GM21576 (cell line): ENCODE measurements at regions not wholly inside any gene's neighbourhood (a gene's known extent, or its start where the extent isn't known, plus 50 kb on each side); places are given as distances from the start of the nearest gene placed in this dataset.
"Not testable (repeated sequence)": the region's sequence is repeated elsewhere in the genome, so short reads cannot be mapped to it uniquely, and the experiment has no call there.

Experiments used
- ATAC-seq: cut with Tn5 transposase; IDR thresholded peaks from one replicate; pipeline ENCODE4 v1.9.1; 2021; ENCODE audit warnings: mild to moderate bottlenecking, moderate library complexity; ENCODE audit not compliant: unreplicated experiment

- ATAC-seq, result no peak
Observed at GRCh38 chr18:56284319-56284718, 354.1 kb downstream of the TXNL1 start.

DNA sequence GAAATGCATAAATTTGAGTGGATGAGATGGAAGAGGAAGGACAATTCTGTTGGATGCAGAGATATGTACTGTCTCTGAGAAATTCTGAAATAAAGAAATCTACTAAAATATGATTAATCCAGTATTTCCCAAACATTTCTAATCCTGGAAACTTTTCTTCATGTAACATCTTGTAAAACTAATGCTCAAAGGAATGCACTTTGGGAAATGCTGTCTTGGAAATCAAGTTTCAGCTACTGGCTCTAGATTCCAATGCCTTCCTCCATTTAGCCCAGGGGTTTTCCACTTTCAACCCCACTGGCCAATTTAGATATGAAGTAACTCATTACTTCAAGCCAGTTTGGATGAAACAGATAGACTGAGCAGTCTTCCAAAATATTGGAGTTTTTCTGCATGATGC lies 355.1 kb downstream of the TXNL1 start:
- no peak for ATAC-seq

DNA sequence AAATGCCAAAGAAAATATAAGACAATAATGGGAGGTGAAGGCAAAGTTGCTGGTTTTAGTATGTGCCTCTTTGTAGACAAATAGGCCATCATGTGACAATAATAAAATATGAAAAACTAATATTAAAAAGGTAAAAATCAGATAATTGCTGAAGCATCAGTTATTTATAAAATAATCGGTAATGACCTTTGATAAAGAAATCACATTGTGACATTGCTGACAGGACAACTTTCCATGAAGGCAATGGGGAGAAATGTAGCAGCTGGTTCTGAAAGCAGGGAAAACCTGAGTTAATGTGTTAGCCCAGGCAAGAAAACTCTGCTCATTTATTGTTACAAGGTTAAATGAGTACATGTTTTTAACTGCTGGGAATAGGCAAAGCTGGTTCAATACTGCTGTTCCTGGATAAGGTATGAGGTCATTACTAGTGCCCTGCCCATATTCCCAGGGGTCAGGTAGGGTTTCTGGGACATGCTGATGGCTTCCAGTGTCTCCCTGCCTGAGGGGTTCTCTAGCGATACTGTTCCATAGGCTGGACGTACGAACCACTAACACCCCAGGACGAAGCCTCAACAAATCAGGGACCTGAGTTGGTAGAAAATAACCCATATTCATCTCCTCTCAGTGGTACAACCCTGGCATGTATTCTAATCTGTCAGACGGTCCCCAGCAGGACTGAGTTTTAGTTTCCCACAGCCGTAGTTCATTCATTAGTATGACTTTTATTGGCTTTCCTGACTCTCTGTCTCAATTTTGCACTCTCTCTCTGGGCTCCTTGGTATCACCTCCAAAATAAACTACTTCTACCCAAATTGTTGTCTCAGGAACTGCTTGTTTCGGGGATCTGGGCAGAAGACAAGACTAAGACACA lies 355.9 kb downstream of the TXNL1 start:
- no peak for ATAC-seq

DNA sequence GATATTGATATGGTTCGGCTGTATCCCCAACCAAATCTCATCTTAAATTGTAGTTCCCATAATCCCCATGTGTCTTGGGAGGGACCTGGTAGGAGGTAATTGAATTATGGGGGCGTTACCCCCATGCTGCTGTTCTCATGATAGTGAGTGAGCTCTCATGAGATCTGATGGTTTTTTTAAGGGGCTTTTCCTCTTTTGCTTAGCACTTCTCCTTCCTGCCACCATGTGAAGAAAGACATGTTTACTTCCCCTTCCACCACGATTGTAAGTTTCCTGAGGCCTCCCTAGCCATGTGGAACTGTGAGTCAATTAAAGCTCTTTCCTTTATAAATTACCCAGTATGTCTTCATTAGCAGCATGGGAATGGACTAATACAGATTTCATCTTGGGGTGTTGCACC lies 358.6 kb downstream of the TXNL1 start:
- ATAC-seq, result not testable (repeated sequence)

- no peak for ATAC-seq
Observed at GRCh38 chr18:56278421-56279003, 359.9 kb downstream of the TXNL1 start.

DNA sequence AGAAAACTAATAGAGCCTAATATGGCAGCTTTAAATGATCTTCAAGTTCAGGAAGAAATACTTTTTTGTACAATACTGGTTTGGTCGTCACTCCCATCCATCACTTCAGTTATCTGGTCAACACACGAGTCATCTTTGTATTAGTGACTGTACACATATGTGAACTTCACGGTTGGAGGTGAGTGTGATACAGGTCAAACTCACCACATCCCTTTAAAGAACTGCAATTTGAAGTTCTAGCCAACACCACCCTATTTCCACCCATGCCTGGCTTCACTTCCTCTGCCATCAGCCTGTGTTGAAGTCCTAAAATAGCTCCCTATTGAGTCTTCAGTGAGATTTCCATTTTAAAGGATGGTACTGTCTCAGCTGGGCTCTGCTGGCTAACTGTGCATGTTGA lies 361.9 kb downstream of the TXNL1 start:
- no peak for ATAC-seq

GRCh38 chr18:56273541-56274219 lies 364.7 kb downstream of the TXNL1 start:
- no peak for ATAC-seq

- ATAC-seq, result no peak
Observed at GRCh38 chr18:56270671-56271250, 367.6 kb downstream of the TXNL1 start.

DNA sequence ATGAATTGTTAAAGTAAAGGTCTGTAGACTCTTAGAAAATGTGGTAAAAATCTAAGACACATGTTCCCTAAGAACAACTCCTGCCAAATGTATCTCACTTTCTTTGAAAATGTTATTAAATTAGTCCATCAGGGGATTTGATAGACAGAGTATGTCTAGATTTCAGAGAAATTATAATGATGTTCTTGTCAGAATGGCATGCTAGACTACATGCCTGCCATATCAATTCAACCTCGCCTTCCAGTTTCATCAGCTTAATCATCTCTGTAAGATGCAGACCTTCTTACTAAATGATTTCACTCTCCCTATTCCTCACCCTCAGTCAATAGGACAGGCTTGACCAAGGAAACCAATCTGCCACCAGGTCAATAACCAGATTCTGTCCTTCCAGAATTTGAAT lies 368.4 kb downstream of the TXNL1 start:
- no peak for ATAC-seq

DNA sequence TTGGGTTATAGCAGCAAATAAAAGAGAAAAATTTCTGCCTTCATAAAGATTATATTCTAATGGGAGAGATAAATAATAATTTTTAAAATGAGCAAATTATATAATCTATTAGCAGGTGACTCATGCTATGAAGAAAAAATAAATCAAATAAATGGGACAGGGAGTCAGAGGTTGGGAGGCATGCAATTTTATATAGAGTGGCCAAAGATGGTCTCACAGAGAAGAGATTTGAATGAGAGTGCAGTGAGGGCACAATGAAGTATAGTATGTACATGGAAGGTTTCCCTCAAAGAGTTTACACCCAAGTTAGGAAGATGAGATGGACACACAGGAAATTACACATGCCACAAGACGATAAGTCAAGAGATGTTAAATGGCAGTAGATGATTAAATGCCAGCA lies 369.4 kb downstream of the TXNL1 start:
- no peak for ATAC-seq

- no peak for ATAC-seq
Observed at GRCh38 chr18:56267334-56267733, 371.1 kb downstream of the TXNL1 start.

- ATAC-seq, result no peak
Observed at GRCh38 chr18:56258178-56258577, 380.2 kb downstream of the TXNL1 start.

GRCh38 chr18:56257205-56257604 lies 381.2 kb downstream of the TXNL1 start:
- peak; percentile 87 for ATAC-seq

- ATAC-seq, result no peak
Observed at GRCh38 chr18:56256659-56257058, 381.7 kb downstream of the TXNL1 start.

DNA sequence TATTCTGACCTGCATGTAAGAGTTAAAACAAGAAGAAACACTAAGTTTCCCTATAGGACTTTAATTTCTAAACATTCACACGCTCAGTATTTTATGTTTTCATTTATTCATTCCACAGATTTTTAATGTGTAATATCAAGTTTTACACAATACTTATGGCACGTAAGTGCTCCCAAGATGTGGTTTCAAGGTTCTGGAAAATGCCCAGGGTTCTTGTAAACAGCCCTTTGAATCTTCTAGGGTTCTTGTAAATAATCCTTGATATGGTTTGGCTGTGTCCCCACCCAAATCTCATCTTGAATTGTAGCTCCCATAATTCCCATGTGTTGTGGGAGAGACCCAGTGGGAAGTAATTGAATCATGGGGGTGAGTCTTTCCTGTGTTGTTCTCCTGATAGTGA lies 383.0 kb downstream of the TXNL1 start:
- ATAC-seq, result no peak

- ATAC-seq, result no peak
Observed at GRCh38 chr18:56252456-56252855, 385.9 kb downstream of the TXNL1 start.

DNA sequence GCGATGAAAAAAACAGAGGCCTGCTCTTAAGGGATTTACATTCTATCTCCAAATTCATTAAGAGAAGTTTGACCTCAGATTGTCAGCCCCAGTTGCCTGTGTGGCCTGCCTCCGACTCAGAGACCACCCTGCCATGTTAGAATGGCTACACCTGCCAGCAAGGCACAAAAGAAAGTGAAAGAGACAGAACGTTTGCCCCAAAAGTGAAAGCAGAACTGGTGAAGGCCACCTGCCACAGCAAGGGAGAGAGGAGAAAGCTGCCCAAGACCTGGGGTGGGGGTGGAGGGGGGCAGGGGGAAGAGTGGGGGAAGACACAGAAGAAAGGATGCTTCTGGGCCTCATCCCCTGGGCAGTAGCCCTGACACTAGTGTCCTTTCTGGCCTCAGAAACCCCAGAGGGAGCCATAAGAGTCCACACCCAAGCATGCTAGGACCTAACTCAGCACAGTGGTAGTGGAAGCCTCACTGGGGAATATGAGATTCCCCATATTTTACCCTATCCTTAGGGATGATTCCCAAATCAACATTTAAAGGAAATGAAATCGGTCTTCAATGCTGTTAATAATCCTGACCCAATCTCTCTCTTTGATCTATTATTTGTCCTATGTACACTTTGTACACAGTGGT lies 389.7 kb downstream of the TXNL1 start:
- peak; percentile 96 for ATAC-seq

GRCh38 chr18:56246916-56247315 lies 391.5 kb downstream of the TXNL1 start:
- no peak for ATAC-seq

- ATAC-seq, result no peak
Observed at GRCh38 chr18:56245866-56246580, 392.4 kb downstream of the TXNL1 start.

DNA sequence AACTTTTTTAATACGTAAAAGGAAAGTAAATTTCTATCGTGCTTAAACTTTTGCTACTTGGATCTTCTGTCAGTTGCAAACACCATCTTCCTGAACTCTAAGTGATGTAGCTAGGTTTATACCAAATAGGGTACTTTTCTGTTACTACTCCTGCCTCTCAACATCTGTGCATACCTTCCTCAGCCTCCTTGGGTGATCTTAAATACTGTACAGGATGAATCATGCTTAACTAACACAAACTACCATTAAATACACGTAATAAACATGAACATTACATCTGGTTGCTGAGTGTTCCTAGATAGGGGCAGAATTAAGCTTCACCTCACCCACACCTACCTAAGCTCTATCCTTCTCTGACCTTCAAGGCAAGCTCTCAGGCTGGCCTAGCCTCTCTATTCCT lies 398.0 kb downstream of the TXNL1 start:
- no peak for ATAC-seq

- no peak for ATAC-seq
Observed at GRCh38 chr18:56238576-56238975, 399.8 kb downstream of the TXNL1 start.
